GM10248 (cell line): ENCODE measurements at regions not wholly inside any gene's neighbourhood (a gene's known extent, or its start where the extent isn't known, plus 50 kb on each side); places are given as distances from the start of the nearest gene placed in this dataset.
"Not testable (repeated sequence)": the region's sequence is repeated elsewhere in the genome, so short reads cannot be mapped to it uniquely, and the experiment has no call there.

Source experiments
- CTCF ChIA-PET: fragments of 300-600 bp; sonication (Branson Sonifier 250); formaldehyde crosslinking; extraction: SDS; loops from one replicate; lab custom pipeline; 2021; ENCODE audit warnings: antibody characterized with exemption; lab: Yijun Ruan, JAX
- POLR2A ChIA-PET: fragments of 350-650 bp; sonication (Branson Sonifier 250); formaldehyde crosslinking; extraction: SDS; loops from one replicate; lab custom pipeline; 2020; ENCODE audit warnings: antibody characterized with exemption; lab: Yijun Ruan, JAX
- DNase-seq: peaks from one replicate; pipeline ENCODE4 v3.0.0; 2012; ENCODE audit errors: extremely low spot score
- CTCF ChIP-seq: IDR thresholded peaks from 2 replicates; pipeline ENCODE4 v1.5.1; 2012; ENCODE audit warnings: mild to moderate bottlenecking, low read depth; ENCODE audit errors: extremely low read depth, missing control alignments, control extremely low read depth

DNA sequence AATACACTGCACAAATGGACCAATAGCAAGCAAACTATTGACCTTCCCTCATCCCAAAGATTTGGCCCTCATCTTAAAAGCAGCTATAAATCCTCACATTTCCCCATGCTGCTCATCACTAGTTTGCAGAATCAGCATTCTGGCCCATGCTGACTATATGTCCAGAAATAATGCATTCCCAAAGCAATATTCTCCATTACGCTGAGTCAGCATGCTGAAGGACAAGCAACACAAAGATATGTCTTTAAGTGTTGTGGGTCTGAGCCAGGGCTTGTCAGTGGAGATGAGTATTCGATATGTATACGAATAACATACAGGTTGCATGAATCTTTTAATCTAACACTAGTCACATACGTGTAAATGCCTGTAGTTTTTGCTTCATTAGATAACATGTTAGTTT is 1045.0 kb upstream of the DDX18 start:
- no peak for TF ChIP-seq CTCF
- DNase-seq, result no peak
- POLR2A ChIA-PET, result no interaction called here
- CTCF ChIA-PET, result interaction anchor here (1.4 kb wide), 1 partner anchor 13 kb away, joined by 3 read pairs; no protein-coding TSS in a partner anchor

DNA sequence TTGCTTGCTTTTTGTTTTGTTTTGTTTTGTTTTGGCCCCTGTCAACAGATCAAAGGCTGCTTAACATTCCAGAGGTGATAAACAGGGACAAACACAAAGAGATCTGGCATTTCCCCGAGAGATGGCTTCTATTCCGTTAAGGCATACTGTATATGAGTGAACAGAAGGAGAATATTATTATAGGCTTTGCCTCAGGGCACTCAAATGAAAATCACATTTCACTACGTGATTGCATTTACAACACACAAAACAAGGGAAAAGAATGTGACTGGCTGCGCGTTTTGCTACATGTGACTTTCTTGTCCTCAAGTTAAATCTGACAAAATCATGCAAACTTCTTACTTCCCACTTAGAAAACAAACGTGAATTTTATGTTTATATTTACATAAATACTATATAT is 1037.9 kb upstream of the DDX18 start:
- CTCF ChIA-PET, result interaction anchor here (1.7 kb wide), 1 partner anchor 9 kb away, joined by 5 read pairs; no protein-coding TSS in a partner anchor
- no peak for DNase-seq
- TF ChIP-seq CTCF, result no peak
- POLR2A ChIA-PET, result interaction anchor here (0.6 kb wide), 1 partner anchor 1689 kb away, joined by 8 read pairs; no protein-coding TSS in a partner anchor

GRCh38 chr2:116787848-116788247 is 1026.6 kb upstream of the DDX18 start:
- CTCF ChIA-PET, result no interaction called here
- no peak for DNase-seq
- TF ChIP-seq CTCF, result no peak
- POLR2A ChIA-PET, result no interaction called here

DNA sequence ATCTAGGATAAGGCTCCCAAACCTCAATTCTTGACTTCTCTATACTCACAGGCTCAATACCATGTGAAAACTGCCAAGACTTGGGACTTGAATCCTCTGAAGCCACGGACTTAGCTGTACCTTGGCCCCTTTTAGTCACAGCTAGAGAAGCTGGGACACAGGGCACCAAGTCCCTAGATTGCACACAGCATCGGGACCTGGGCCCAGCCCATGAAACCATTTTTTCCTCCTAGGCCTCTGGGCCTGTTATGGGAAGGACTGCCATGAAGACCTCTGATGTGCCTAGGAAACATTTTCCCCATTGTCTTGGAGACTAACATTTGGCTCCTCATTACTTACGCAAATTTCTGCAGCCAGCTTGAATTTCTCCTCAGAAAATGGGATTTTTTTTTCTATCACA is 1011.8 kb upstream of the DDX18 start:
- ChIA-PET POLR2A (no interaction called here), CTCF (no interaction called here)
- TF ChIP-seq CTCF, result no peak
- DNase-seq, result no peak

- TF ChIP-seq CTCF, result no peak
- ChIA-PET POLR2A (no interaction called here), CTCF (no interaction called here)
- no peak for DNase-seq
These were observed 1009.6 kb upstream of the DDX18 start for GRCh38 chr2:116804901-116805300.

GRCh38 chr2:116806505-116806904 is 1008.0 kb upstream of the DDX18 start:
- POLR2A ChIA-PET, DNase-seq, CTCF ChIA-PET: not testable (repeated sequence)

GRCh38 chr2:116809109-116809508 is 1005.4 kb upstream of the DDX18 start:
- TF ChIP-seq CTCF, result no peak
- no peak for DNase-seq
- POLR2A ChIA-PET, result no interaction called here
- CTCF ChIA-PET, result no interaction called here
